HEK293T (cell line): ENCODE measurements at regions not wholly inside any gene's neighbourhood (a gene's known extent, or its start where the extent isn't known, plus 50 kb on each side); places are given as distances from the start of the nearest gene placed in this dataset.

Experiments used
- CTCF ChIA-PET: fragments of 350-600 bp; formaldehyde crosslinking; extraction: SDS; loops from one replicate; lab custom pipeline; 2021; ENCODE audit warnings: antibody characterized with exemption, inconsistent platforms; lab: Yijun Ruan, JAX
- POLR2A ChIA-PET: fragments of 350-600 bp; formaldehyde crosslinking; extraction: SDS; loops from one replicate; lab custom pipeline; 2020; ENCODE audit warnings: antibody characterized with exemption, inconsistent platforms; lab: Yijun Ruan, JAX
- DNase-seq: peaks from one replicate; pipeline ENCODE4 v3.0.0; 2012; ENCODE audit warnings: mixed read lengths; ENCODE audit errors: extremely low spot score
- ARNT ChIP-seq: fragments of 450-650 bp; IDR thresholded peaks from 2 replicates; pipeline ENCODE4 v1.6.1; 2017; ENCODE audit warnings: mild to moderate bottlenecking
- BHLHE40 ChIP-seq: fragments of 450-650 bp; IDR thresholded peaks from 2 replicates; pipeline ENCODE4 v1.6.1; 2016; ENCODE audit warnings: mild to moderate bottlenecking, moderate library complexity, borderline replicate concordance
- CTBP1 ChIP-seq: fragments of 450-650 bp; IDR thresholded peaks from 2 replicates; pipeline ENCODE4 v1.6.1; 2016; ENCODE audit warnings: borderline replicate concordance
- ELF4 ChIP-seq: fragments of 450-650 bp; IDR thresholded peaks from 2 replicates; pipeline ENCODE4 v1.6.1; 2017; ENCODE audit warnings: antibody characterized with exemption
- FOXA1 ChIP-seq: fragments of 450-650 bp; IDR thresholded peaks from 2 replicates; pipeline ENCODE4 v1.6.1; 2016; ENCODE audit warnings: mild to moderate bottlenecking
- FOXK2 ChIP-seq: fragments of 450-650 bp; IDR thresholded peaks from 2 replicates; pipeline ENCODE4 v1.6.1; 2016; ENCODE audit warnings: mild to moderate bottlenecking
- FOXM1 ChIP-seq: fragments of 450-650 bp; IDR thresholded peaks from 2 replicates; pipeline ENCODE4 v1.6.1; 2017; ENCODE audit warnings: mild to moderate bottlenecking, borderline replicate concordance
- HDGF ChIP-seq: fragments of 450-650 bp; IDR thresholded peaks from 2 replicates; pipeline ENCODE4 v1.6.1; 2017; ENCODE audit warnings: antibody characterized with exemption, borderline replicate concordance
- L3MBTL2 ChIP-seq: fragments of 450-650 bp; conservative IDR thresholded peaks from 2 replicates; pipeline ENCODE4 v1.6.1; 2016; ENCODE audit warnings: mild to moderate bottlenecking
- LEF1 ChIP-seq: fragments of 450-650 bp; IDR thresholded peaks from 2 replicates; pipeline ENCODE4 v1.6.1; 2017; ENCODE audit warnings: mild to moderate bottlenecking, borderline replicate concordance
- NFRKB ChIP-seq: fragments of 450-650 bp; IDR thresholded peaks from 2 replicates; pipeline ENCODE4 v1.6.1; 2016; ENCODE audit warnings: mild to moderate bottlenecking, moderate library complexity
- SP1 ChIP-seq: fragments of 450-650 bp; IDR thresholded peaks from 2 replicates; pipeline ENCODE4 v1.6.1; 2017
- SUZ12 ChIP-seq: fragments of 450-650 bp; IDR thresholded peaks from 2 replicates; pipeline ENCODE4 v1.6.1; 2016; ENCODE audit warnings: mild to moderate bottlenecking
- TARDBP ChIP-seq: fragments of 450-650 bp; IDR thresholded peaks from 2 replicates; pipeline ENCODE4 v1.6.1; 2016
- ZNF384 ChIP-seq: fragments of 450-650 bp; IDR thresholded peaks from 2 replicates; pipeline ENCODE4 v1.6.1; 2016
- TF ChIP-seq, protein P1 (sequence below): fragments of 450-650 bp; IDR thresholded peaks from 2 replicates; pipeline ENCODE4 v1.6.1; 2016

DNA sequence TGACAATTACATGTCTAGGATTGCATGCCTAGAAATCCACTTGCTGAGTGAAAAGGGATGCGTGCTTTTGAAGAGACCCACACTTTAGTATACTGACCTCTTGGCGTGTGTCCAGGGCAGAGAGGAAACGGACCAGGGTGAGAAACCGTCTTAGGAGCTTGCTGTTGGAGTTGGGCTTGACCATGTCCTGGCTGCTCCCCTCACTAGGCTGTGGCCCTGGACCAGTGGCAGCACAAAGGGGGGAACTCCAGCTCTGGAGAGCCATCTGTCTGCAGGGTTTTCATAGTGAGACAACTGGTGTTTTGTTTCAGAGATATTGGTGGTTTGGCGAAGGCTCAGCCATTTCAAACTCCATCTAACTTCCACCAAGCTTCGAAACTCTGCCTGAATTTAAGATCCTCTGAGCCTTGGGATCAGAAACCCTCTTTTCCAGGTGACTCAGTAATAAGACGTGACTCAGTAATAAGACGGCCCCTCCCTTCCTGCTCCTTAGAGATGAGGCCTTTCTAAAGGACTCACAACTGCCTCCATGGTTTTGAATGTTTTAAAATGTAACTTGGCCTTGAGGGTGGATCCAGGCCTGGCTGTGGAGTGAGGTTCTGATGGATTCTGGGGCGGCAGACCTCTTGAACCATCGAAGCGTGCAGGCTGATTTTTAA is 165.8 kb downstream of the MELK start:
- POLR2A ChIA-PET: no interaction called here
- DNase-seq: no peak
- TF ChIP-seq ZNF384 (no peak), TARDBP (no peak), NFRKB (no peak), L3MBTL2 (no peak), BHLHE40 (no peak), HDGF (no peak), SP1 (no peak), FOXM1 (no peak), LEF1 (no peak), ARNT (no peak), ELF4 (no peak), CTBP1 (no peak), FOXA1 (no peak), SUZ12 (no peak), FOXK2 (no peak)
- TF ChIP-seq, protein P1, sequence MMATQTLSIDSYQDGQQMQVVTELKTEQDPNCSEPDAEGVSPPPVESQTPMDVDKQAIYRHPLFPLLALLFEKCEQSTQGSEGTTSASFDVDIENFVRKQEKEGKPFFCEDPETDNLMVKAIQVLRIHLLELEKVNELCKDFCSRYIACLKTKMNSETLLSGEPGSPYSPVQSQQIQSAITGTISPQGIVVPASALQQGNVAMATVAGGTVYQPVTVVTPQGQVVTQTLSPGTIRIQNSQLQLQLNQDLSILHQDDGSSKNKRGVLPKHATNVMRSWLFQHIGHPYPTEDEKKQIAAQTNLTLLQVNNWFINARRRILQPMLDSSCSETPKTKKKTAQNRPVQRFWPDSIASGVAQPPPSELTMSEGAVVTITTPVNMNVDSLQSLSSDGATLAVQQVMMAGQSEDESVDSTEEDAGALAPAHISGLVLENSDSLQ: no peak
- CTCF ChIA-PET: interaction anchor here (1.4 kb wide), 1 partner anchor 9 kb away, joined by 3 read pairs; no protein-coding TSS in a partner anchor

DNA sequence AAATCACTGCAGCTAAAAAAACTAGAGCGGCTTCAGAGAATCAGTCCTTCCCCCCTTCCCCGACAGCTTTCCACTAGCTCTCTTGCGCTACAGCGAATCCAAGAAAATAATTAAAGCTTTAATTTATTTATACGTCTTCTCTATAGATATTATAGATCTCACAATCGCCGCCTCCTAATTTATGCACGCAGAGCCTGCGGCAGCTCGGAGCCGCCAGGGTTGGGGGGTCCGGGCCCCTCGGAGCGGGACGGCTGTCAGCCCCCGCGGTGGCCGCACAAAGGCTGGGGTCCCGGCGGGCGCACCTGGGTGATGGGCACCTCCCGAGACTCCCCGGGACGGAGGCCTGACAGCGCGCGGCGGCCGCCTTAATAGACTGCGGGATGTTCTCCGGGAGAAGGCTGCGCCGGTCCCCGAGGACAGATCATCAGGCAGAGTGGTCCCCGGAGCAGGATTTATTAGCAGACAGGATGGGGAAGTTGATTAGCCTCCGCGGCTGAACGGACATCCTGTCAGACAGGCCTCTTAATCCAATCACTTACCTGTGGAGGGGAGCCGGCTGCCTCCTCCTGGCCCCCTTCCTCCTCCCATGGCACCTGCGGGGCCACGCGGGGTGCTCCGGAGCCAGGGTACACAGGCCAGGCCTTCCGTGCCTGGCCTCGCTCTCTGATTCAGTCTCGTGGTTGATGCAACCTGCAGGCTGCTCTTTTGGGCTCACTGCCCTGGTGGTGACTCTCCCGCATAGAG is 166.8 kb downstream of the MELK start:
- ChIA-PET CTCF (interaction anchor here (1.4 kb wide), 1 partner anchor 11 kb away, joined by 3 read pairs; no protein-coding TSS in a partner anchor), POLR2A (no interaction called here)
- DNase-seq: no peak
- TF ChIP-seq, protein P1: no peak
- TF ChIP-seq LEF1 (no peak), TARDBP (no peak), NFRKB (no peak), FOXM1 (no peak), HDGF (no peak), BHLHE40 (no peak), ARNT (no peak), SP1 (no peak), FOXA1 (no peak), SUZ12 (no peak), ELF4 (no peak)

DNA sequence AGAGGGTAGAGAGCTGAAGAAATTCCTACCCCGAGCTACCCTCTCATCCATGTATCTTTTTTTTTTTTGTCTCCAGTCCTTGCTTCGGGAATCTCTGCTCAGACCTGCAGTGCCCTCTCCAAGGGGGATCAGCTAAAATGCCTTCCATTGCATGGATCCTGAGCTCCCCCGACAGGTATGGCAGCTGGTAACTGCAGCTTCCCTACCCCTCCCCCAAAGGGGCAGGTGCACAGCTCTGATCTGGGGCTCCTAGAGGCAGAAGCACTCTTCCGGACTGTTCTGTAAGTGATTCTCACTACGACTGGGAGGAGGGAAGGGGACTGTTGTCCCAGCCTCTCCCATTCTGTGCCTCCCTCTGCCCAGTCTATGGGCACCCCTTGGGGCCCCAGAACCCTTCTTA is 169.6 kb downstream of the MELK start:
- DNase-seq: no peak
- TF ChIP-seq SP1 (no peak), FOXA1 (no peak), L3MBTL2 (no peak), HDGF (no peak), TARDBP (no peak), CTBP1 (no peak), FOXM1 (no peak), SUZ12 (no peak), FOXK2 (no peak), ZNF384 (no peak), BHLHE40 (no peak), ARNT (no peak), ELF4 (no peak)
- TF ChIP-seq, protein P1: no peak
- POLR2A ChIA-PET: no interaction called here
- CTCF ChIA-PET: no interaction called here

- POLR2A ChIA-PET: no interaction called here
- DNase-seq: no peak
- CTCF ChIA-PET: no interaction called here
- no peak for TF ChIP-seq FOXK2
These were observed 172.0 kb downstream of the MELK start for GRCh38 chr9:36744678-36745077.

GRCh38 chr9:36745977-36746376 is 173.3 kb downstream of the MELK start:
- ChIA-PET CTCF (no interaction called here), POLR2A (no interaction called here)
- TF ChIP-seq NFRKB (no peak), LEF1 (no peak), FOXK2 (no peak), L3MBTL2 (no peak), BHLHE40 (no peak)
- no peak for DNase-seq

GRCh38 chr9:36746415-36746814 is 173.7 kb downstream of the MELK start:
- ChIA-PET POLR2A (no interaction called here), CTCF (no interaction called here)
- TF ChIP-seq, protein P1: no peak
- TF ChIP-seq CTBP1 (no peak), LEF1 (no peak), SP1 (no peak), ELF4 (no peak), HDGF (no peak), L3MBTL2 (no peak), TARDBP (no peak), NFRKB (no peak), ZNF384 (no peak), SUZ12 (no peak), FOXK2 (no peak), FOXM1 (no peak), FOXA1 (no peak), BHLHE40 (no peak), ARNT (no peak)
- no peak for DNase-seq
